ENCODE measurements at regions not wholly inside any gene's neighbourhood (a gene's known extent, or its start where the extent isn't known, plus 50 kb on each side); places are given as distances from the start of the nearest gene placed in this dataset.

DNA sequence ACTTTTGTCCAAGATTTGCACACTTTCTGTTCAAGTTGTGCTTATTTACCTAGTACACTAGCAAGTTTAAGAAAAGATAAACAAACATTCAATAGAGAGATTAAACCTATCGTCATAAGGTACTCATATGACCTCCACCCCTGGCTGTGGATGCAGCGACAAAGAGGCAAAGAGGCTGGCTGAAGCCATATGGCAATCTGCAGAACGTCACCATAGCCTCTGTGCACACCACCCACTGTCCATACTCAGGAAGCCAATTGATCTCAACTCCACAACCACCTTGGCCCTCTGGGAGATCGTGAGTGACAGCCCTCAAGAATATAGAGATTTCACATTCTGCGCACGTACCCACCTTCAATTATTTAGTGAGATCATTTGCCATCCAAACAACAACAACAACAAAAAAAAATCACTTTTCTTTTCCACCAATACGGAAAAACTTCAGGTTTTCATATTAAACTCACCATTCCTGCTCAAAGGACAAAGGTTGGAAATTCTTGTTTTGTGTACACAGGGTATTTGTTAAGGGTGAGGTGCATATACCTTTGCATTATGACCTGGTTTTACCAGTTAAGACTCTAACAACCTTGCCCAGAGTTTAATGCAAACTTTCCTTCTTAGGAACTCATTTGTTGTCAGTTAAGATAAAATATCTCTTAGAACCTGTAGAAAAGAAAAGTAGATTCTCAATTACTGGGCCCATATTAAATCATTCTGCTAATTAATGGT is 243.0 kb upstream of the FSTL5 start:
- TF ChIP-seq, protein P1, sequence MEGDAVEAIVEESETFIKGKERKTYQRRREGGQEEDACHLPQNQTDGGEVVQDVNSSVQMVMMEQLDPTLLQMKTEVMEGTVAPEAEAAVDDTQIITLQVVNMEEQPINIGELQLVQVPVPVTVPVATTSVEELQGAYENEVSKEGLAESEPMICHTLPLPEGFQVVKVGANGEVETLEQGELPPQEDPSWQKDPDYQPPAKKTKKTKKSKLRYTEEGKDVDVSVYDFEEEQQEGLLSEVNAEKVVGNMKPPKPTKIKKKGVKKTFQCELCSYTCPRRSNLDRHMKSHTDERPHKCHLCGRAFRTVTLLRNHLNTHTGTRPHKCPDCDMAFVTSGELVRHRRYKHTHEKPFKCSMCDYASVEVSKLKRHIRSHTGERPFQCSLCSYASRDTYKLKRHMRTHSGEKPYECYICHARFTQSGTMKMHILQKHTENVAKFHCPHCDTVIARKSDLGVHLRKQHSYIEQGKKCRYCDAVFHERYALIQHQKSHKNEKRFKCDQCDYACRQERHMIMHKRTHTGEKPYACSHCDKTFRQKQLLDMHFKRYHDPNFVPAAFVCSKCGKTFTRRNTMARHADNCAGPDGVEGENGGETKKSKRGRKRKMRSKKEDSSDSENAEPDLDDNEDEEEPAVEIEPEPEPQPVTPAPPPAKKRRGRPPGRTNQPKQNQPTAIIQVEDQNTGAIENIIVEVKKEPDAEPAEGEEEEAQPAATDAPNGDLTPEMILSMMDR (IDR thresholded peaks at IDR 0.05; ENCODE audit: low read depth, low read length), result no peak
- no peak for TF ChIP-seq EZH2phosphoT487 (IDR thresholded peaks at IDR 0.05; ENCODE audit: low read depth)
